K562 (cell line): ENCODE measurements at regions not wholly inside any gene's neighbourhood (a gene's known extent, or its start where the extent isn't known, plus 50 kb on each side); places are given as distances from the start of the nearest gene placed in this dataset.

Source experiments
- ATAC-seq: fragments of 200-7000 bp; cut with Tn5 transposase; 3 replicates; pipeline ENCODE4 v1.9.1; 2020; ENCODE audit warnings: moderate library complexity
- BruUV-seq: library from RNA; stranded (reverse); fragments of 400-500 nt; replicated peaks from 2 replicates; lab custom pipeline; 2021; lab: Mats Ljungman, UMichigan
- CTCF ChIA-PET: fragments of 300-600 bp; formaldehyde crosslinking; extraction: SDS; loops from one replicate; lab custom pipeline; 2021; ENCODE audit warnings: low intra/inter-chr PET ratio; lab: Yijun Ruan, JAX
- POLR2A ChIA-PET: fragments of 300-600, 350-650 bp; sonication (Branson Sonifier 250); formaldehyde crosslinking; extraction: SDS; loops from one replicate; lab custom pipeline; 2021; ENCODE audit warnings: antibody characterized with exemption, inconsistent platforms; lab: Yijun Ruan, JAX
- DNase-seq, 4 experiments: peaks; one replicate each; pipeline versions ENCODE4 v3.0.0 to v3.0.0-alpha.2; 2011 to 2018; ENCODE audit warnings: low spot score in 3 of 4, mixed read lengths in 3 of 4; ENCODE audit errors: extremely low read depth in 1 of 4
- FAIRE-seq: peaks from 2 replicates; lab custom pipeline; 2011; peaks lifted over from hg19 to GRCh38; lab: Jason Lieb, UNC
- H2AFZ ChIP-seq: 2 replicates; pipeline ENCODE4 v1.6.0; 2011; ENCODE audit warnings: low read depth, low read length, control low read depth, inconsistent platforms
- H3K27ac ChIP-seq: fragments of 200-600 bp; 3 replicates; pipeline ENCODE4 v1.8.0; 2011; ENCODE audit warnings: low read depth, mild to moderate bottlenecking, control low read depth, inconsistent platforms, low read length, moderate library complexity, mixed read lengths; ENCODE audit errors: extremely low read depth
- H3K27me3 ChIP-seq, 2 experiments: fragments of 300-600 bp in 1 of 2; 2 replicates in 1 of 2; 3 replicates in 1 of 2; pipeline versions ENCODE4 v1.6.0 to v1.8.0; 2011; ENCODE audit warnings: inconsistent platforms in 2 of 2, low read length in 2 of 2, mild to moderate bottlenecking in 1 of 2, mixed read lengths in 1 of 2, moderate library complexity in 1 of 2; ENCODE audit not compliant: control insufficient read depth in 2 of 2, insufficient read depth in 2 of 2
- H3K36me3 ChIP-seq: fragments of 300-600 bp; 3 replicates; pipeline ENCODE4 v1.8.0; 2011; ENCODE audit warnings: mild to moderate bottlenecking, low read length, inconsistent platforms; ENCODE audit not compliant: control insufficient read depth, insufficient read depth
- H3K4me1 ChIP-seq, 2 experiments: fragments of 200-600 bp in 1 of 2; replicated peaks in 1 of 2; 2 replicates in 1 of 2; 3 replicates in 1 of 2; pipeline versions ENCODE4 v1.5.1 to v1.8.0; 2011; ENCODE audit warnings: inconsistent platforms in 2 of 2, low read length in 2 of 2, mild to moderate bottlenecking in 1 of 2, mixed read lengths in 1 of 2, moderate library complexity in 1 of 2; ENCODE audit not compliant: control insufficient read depth in 2 of 2, insufficient read depth in 2 of 2
- H3K4me2 ChIP-seq: 2 replicates; pipeline ENCODE4 v1.6.1; 2011; ENCODE audit warnings: low read length, control low read depth, inconsistent platforms, mixed read lengths; ENCODE audit not compliant: insufficient read depth
- H3K4me3 ChIP-seq: fragments of 200-600 bp; sonication (generic), shearing (Covaris generic); 2 replicates; pipeline ENCODE4 v1.5.1; 2016; ENCODE audit warnings: control low read depth, inconsistent platforms
- H3K79me2 ChIP-seq: fragments of 200-600 bp; 3 replicates; pipeline ENCODE4 v1.8.0; 2011; ENCODE audit warnings: low read length, inconsistent platforms; ENCODE audit not compliant: control insufficient read depth, insufficient read depth
- H3K9ac ChIP-seq, 2 experiments: 2 replicates each; pipeline versions ENCODE4 v1.6.0 to v1.6.1; 2011; ENCODE audit warnings: low read depth in 2 of 2, low read length in 2 of 2, control low read depth in 1 of 2, inconsistent platforms in 1 of 2, mild to moderate bottlenecking in 1 of 2, mixed read lengths in 1 of 2; ENCODE audit not compliant: insufficient read depth in 1 of 2
- H3K9me1 ChIP-seq: one replicate; pipeline ENCODE4 v1.6.0; 2011; ENCODE audit warnings: inconsistent platforms, mild to moderate bottlenecking, low read length, moderate library complexity; ENCODE audit not compliant: control insufficient read depth, insufficient read depth
- H3K9me3 ChIP-seq: replicated peaks from 2 replicates; pipeline ENCODE4 v1.5.1; 2011; ENCODE audit warnings: low read depth, low read length, inconsistent platforms; ENCODE audit not compliant: control insufficient read depth, insufficient read depth
- H4K20me1 ChIP-seq: replicated peaks from 2 replicates; pipeline ENCODE4 v1.6.1; 2011; ENCODE audit warnings: low read length, inconsistent platforms, mixed read lengths; ENCODE audit not compliant: control insufficient read depth, insufficient read depth
- CAMTA2 ChIP-seq: fragments of 250-450 bp; sonication (Bioruptor Pico); conservative IDR thresholded peaks from 2 replicates; pipeline ENCODE4 v1.5.1; 2022
- CBX1 ChIP-seq: sonication (generic); IDR thresholded peaks from 2 replicates; pipeline ENCODE4 v1.6.1; 2016; ENCODE audit warnings: antibody characterized with exemption, low read depth, mild to moderate bottlenecking
- CBX3 ChIP-seq, 2 experiments: IDR thresholded peaks; 1 replicate in 1 of 2; 2 replicates in 1 of 2; pipeline ENCODE4 v1.6.1; 2012; ENCODE audit warnings: inconsistent platforms in 2 of 2, low read length in 2 of 2, borderline replicate concordance in 1 of 2, control low read depth in 1 of 2
- E2F5 ChIP-seq: sonication (generic); formaldehyde crosslinking; IDR thresholded peaks from 2 replicates; pipeline ENCODE4 v1.8.0; 2022; ENCODE audit warnings: mild to moderate bottlenecking, missing genetic modification reagents
- MED1 ChIP-seq: sonication (generic); formaldehyde crosslinking; IDR thresholded peaks from 2 replicates; pipeline ENCODE4 v1.8.1; 2023; ENCODE audit warnings: missing genetic modification reagents, borderline replicate concordance
- MXI1 ChIP-seq: IDR thresholded peaks from 2 replicates; pipeline ENCODE4 v1.6.1; 2011; ENCODE audit warnings: low read depth, mild to moderate bottlenecking, improper control_type of control experiment, low read length
- PML ChIP-seq: IDR thresholded peaks from 2 replicates; pipeline ENCODE4 v1.6.1; 2012; ENCODE audit warnings: low read length, inconsistent platforms
- SREBF2 ChIP-seq: sonication (generic); formaldehyde crosslinking; IDR thresholded peaks from 2 replicates; pipeline ENCODE4 v1.4.0; 2020; ENCODE audit warnings: mild to moderate bottlenecking, missing genetic modification reagents
- ZNF212 ChIP-seq: fragments of 450-650 bp; formaldehyde crosslinking; IDR thresholded peaks from 2 replicates; pipeline ENCODE4 v1.4.0; 2020; ENCODE audit warnings: mild to moderate bottlenecking
- ZSCAN29 ChIP-seq: fragments of 450-650 bp; IDR thresholded peaks from 2 replicates; pipeline ENCODE4 v1.6.1; 2017
- WGBS: fragments of 100-300 bp; shearing (Covaris generic); methylation state at CpG from one replicate; pipeline ENCODE4 v1.1.6; 2016; ENCODE audit warnings: low coverage, mixed read lengths; ENCODE audit not compliant: insufficient coverage; ENCODE audit errors: missing lambda C conversion rate; 5-methylcytosine and 5-hydroxymethylcytosine counted together
- in situ Hi-C: fragments of 300-500 bp; cut with MboI; formaldehyde crosslinking; loops from 4 replicates; pipeline ENCODE4 v1.15.0; 2018; ENCODE audit warnings: inconsistent platforms, mixed read lengths
- intact Hi-C: fragments of 100-400 bp; cut with micrococcal nuclease; formaldehyde crosslinking; loops from 2 replicates; pipeline ENCODE4 v1.14.2; 2022

- CTCF ChIA-PET, result no interaction called here
- Histone ChIP-seq H3K4me3 (no peak overlapping the region), H3K9ac (no peak overlapping the region), H4K20me1 (no peaks in the 10 kb centered on the region), H3K4me2 (no peak overlapping the region), H3K27me3 (no peaks in the 10 kb centered on the region), H3K9me3 (no peaks in the 10 kb centered on the region), H3K9me1 (no peaks in the 10 kb centered on the region), H2AFZ (no peak overlapping the region), H3K79me2 (no peaks in the 10 kb centered on the region), H3K36me3 (no peaks in the 10 kb centered on the region), H3K4me1 (no peaks in the 10 kb centered on the region), H3K27ac (no peak overlapping the region)
- no TSS peak for BruUV-seq
- FAIRE-seq (no peak), DNase-seq (no peak), ATAC-seq (no peak)
- 0% methylated on average over 1 of the region's 1 CpG for WGBS
- POLR2A ChIA-PET, result no interaction called here
- in situ Hi-C loops (no loop called here), intact Hi-C loops (no loop called here)
- TF ChIP-seq SREBF2, result no peak
- no peak for TF ChIP-seq PML
- no peak for TF ChIP-seq CBX1
- no peak for TF ChIP-seq ZNF212 (CRISPR knock-in tag)
- TF ChIP-seq MED1 (CRISPR knock-in tag), result no peak
- TF ChIP-seq CBX3 (IDR thresholded peaks at IDR 0.05; ENCODE audit: borderline replicate concordance in 1 of 2, low read length in 2 of 2), result no peak
- TF ChIP-seq MXI1, result no peak
Measured at GRCh38 chr6:77037439-77037838, 425.9 kb downstream of the HTR1B start.

GRCh38 chr6:77036400-77036799, 426.9 kb downstream of the HTR1B start:
- H3K4me2 ChIP-seq, result no peak overlapping the region
- no peak for TF ChIP-seq ZSCAN29
- no peak for TF ChIP-seq CAMTA2 (CRISPR knock-in tag)
- TF ChIP-seq E2F5 (CRISPR knock-in tag), result no peak
- H3K9me3 ChIP-seq, result no peaks in the 10 kb centered on the region
- H3K36me3 ChIP-seq, result no peaks in the 10 kb centered on the region
- DNase-seq (no peak), ATAC-seq (no peak), FAIRE-seq (no peak)
- no peaks in the 10 kb centered on the region for H3K79me2 ChIP-seq
- in situ Hi-C loops (no loop called here), intact Hi-C loops (no loop called here)
- no peaks in the 10 kb centered on the region for H3K27me3 ChIP-seq
- H3K4me1 ChIP-seq, result no peaks in the 10 kb centered on the region
- no peak overlapping the region for H3K4me3 ChIP-seq
- H3K9me1 ChIP-seq, result no peaks in the 10 kb centered on the region
- no TSS peak for BruUV-seq
- whole genome bisulfite sequencing, result 0% methylated on average over 4 of the region's 4 CpGs
- H3K9ac ChIP-seq, result no peak overlapping the region
- CTCF ChIA-PET, result no interaction called here
- no peaks in the 10 kb centered on the region for H4K20me1 ChIP-seq
- POLR2A ChIA-PET, result no interaction called here
- no peak overlapping the region for H3K27ac ChIP-seq
- H2AFZ ChIP-seq, result no peak overlapping the region
